ENCODE measurements at regions not wholly inside any gene's neighbourhood (a gene's known extent, or its start where the extent isn't known, plus 50 kb on each side); places are given as distances from the start of the nearest gene placed in this dataset.
"Not testable (repeated sequence)": the region's sequence is repeated elsewhere in the genome, so short reads cannot be mapped to it uniquely, and the experiment has no call there.

DNA sequence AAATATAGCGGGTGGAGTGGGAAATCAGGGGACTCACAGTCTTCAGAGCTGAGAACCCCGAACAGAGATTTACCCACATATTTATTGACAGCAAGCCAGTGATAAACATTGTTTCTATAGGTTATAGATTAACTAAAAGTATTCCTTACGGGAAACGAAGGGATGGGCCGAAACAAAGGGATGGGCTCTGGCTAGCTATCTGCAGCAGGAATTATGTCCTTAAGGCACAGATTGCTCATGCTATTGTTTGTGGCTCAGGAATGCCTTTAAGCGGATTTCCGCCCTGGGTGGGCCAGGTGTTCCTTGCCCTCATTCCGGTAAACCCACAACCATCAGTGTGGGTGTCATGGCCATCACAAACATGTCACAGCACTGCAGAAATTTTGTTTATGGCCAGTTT is 66.4 kb upstream of the SGCE start:
- TF ChIP-seq CTCF (conservative IDR thresholded peaks at IDR 0.05; ENCODE audit: low read length); EZH2phosphoT487 (IDR thresholded peaks at IDR 0.05; ENCODE audit: borderline replicate concordance, low read depth, low read length): not testable (repeated sequence)
